Tibial nerve (tissue), 4 donors: ENCODE measurements at regions not wholly inside any gene's neighbourhood (a gene's known extent, or its start where the extent isn't known, plus 50 kb on each side); places are given as distances from the start of the nearest gene placed in this dataset.

ENCODE experiments used
- DNase-seq, 2 donors: peaks; one replicate each; pipeline ENCODE4 v3.0.0-alpha.2; 2019; ENCODE audit warnings: low spot score in 2 of 2
- H3K27ac ChIP-seq, 4 donors: fragments of 200-600 bp; sonication (generic) in 3 of 4; one replicate each; pipeline ENCODE4 v1.5.1; 2017 to 2019; ENCODE audit warnings: mild to moderate bottlenecking in 1 of 4
- H3K27me3 ChIP-seq, 2 donors: fragments of 200-600 bp; sonication (generic) in 1 of 2; one replicate each; pipeline versions ENCODE4 v1.5.1 to v1.6.0; 2017 to 2019
- H3K36me3 ChIP-seq, 3 donors: fragments of 200-600 bp; sonication (generic); one replicate each; pipeline ENCODE4 v1.5.1; 2018 to 2019
- H3K4me1 ChIP-seq, 4 donors: fragments of 200-600 bp; sonication (generic) in 3 of 4; one replicate each; pipeline ENCODE4 v1.5.1; 2017 to 2019
- H3K4me3 ChIP-seq, 4 donors: fragments of 200-600 bp; sonication (generic) in 3 of 4; one replicate each; pipeline ENCODE4 v1.5.1; 2017 to 2019; ENCODE audit warnings: mild to moderate bottlenecking in 1 of 4, moderate library complexity in 1 of 4
- H3K9me3 ChIP-seq, 4 donors: fragments of 200-600 bp; sonication (generic) in 3 of 4; one replicate each; pipeline ENCODE4 v1.5.1; 2017 to 2019
- EP300 ChIP-seq, 2 donors: sonication (generic); formaldehyde crosslinking; IDR thresholded peaks; one replicate each; pipeline ENCODE4 v1.6.1; 2017; ENCODE audit warnings: antibody characterized with exemption in 2 of 2, mild to moderate bottlenecking in 1 of 2
- POLR2A ChIP-seq, 2 donors: fragments of 450-650 bp; IDR thresholded peaks; one replicate each; pipeline ENCODE4 v1.6.1; 2017; ENCODE audit warnings: antibody characterized with exemption in 2 of 2, mild to moderate bottlenecking in 2 of 2, moderate library complexity in 2 of 2
- WGBS, 2 donors: methylation state at CpG; one replicate each; pipeline ENCODE4 v1.1.5; 2018; 5-methylcytosine and 5-hydroxymethylcytosine counted together
- TF ChIP-seq, protein P1 (sequence below), 5 experiments: fragments of 200-600 bp in 3 of 5; fragments of 450-650 bp in 2 of 5; sonication (generic) in 3 of 5; IDR thresholded peaks; one replicate each; pipeline ENCODE4 v1.5.1; 2016 to 2019; ENCODE audit warnings: antibody characterized with exemption in 5 of 5, mild to moderate bottlenecking in 3 of 5, moderate library complexity in 2 of 5

DNA sequence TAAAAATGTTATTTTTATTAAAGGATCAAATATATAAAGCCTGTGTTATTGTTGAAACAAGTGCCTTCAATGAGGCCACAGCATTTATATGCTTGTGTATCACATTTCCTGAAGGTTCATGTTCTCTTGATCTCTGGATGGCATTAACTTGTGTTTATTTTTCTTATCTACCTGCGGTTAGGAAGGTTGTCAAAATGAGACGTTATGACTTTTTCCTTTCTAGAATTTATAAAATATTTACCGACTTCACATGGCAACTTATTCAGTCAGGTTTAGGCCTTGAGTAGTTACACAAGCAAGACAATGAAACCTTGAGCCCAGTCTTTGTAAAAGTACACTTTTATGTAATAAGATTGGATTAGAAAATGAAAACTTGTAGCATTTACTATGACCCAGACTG is 196.4 kb upstream of the ACVR2A start:
- Histone ChIP-seq H3K36me3 (no peaks in the 10 kb centered on the region), H3K4me3 (no peak overlapping the region), H3K4me1 (no peaks in the 10 kb centered on the region), H3K9me3 (no peaks in the 10 kb centered on the region), H3K27me3 (no peaks in the 10 kb centered on the region), H3K27ac (no peak overlapping the region)
- 77 to 82% methylated on average over 3 of the region's 3 CpGs for WGBS, 2 donors
- TF ChIP-seq EP300 (IDR thresholded peaks at IDR 0.05) = no peak
- TF ChIP-seq, protein P1, sequence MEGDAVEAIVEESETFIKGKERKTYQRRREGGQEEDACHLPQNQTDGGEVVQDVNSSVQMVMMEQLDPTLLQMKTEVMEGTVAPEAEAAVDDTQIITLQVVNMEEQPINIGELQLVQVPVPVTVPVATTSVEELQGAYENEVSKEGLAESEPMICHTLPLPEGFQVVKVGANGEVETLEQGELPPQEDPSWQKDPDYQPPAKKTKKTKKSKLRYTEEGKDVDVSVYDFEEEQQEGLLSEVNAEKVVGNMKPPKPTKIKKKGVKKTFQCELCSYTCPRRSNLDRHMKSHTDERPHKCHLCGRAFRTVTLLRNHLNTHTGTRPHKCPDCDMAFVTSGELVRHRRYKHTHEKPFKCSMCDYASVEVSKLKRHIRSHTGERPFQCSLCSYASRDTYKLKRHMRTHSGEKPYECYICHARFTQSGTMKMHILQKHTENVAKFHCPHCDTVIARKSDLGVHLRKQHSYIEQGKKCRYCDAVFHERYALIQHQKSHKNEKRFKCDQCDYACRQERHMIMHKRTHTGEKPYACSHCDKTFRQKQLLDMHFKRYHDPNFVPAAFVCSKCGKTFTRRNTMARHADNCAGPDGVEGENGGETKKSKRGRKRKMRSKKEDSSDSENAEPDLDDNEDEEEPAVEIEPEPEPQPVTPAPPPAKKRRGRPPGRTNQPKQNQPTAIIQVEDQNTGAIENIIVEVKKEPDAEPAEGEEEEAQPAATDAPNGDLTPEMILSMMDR (IDR thresholded peaks at IDR 0.05) = no peak
- TF ChIP-seq POLR2A (IDR thresholded peaks at IDR 0.05) = no peak
- no peak for DNase-seq

GRCh38 chr2:147647816-147648215 is 197.0 kb upstream of the ACVR2A start:
- Histone ChIP-seq H3K4me3 (no peak overlapping the region), H3K4me1 (no peaks in the 10 kb centered on the region), H3K9me3 (no peaks in the 10 kb centered on the region), H3K27me3 (no peaks in the 10 kb centered on the region), H3K27ac (no peak overlapping the region), H3K36me3 (no peaks in the 10 kb centered on the region)
- TF ChIP-seq EP300 (IDR thresholded peaks at IDR 0.05) = no peak
- TF ChIP-seq, protein P1 (IDR thresholded peaks at IDR 0.05) = no peak
- DNase-seq = no peak
- 94 to 98% methylated on average over 3 of the region's 3 CpGs for WGBS, 2 donors

- WGBS, 2 donors = 78 to 88% methylated on average over 7 of the region's 7 CpGs
- Histone ChIP-seq H3K27me3 (no peaks in the 10 kb centered on the region), H3K4me3 (no peak overlapping the region), H3K36me3 (no peaks in the 10 kb centered on the region), H3K27ac (no peak overlapping the region), H3K9me3 (no peaks in the 10 kb centered on the region), H3K4me1 (no peaks in the 10 kb centered on the region)
- no peak for DNase-seq
- no peak for TF ChIP-seq EP300 (IDR thresholded peaks at IDR 0.05)
- TF ChIP-seq POLR2A (IDR thresholded peaks at IDR 0.05) = no peak
- TF ChIP-seq, protein P1 (IDR thresholded peaks at IDR 0.05) = no peak
These were observed 197.9 kb upstream of the ACVR2A start for GRCh38 chr2:147646818-147647468.

DNA sequence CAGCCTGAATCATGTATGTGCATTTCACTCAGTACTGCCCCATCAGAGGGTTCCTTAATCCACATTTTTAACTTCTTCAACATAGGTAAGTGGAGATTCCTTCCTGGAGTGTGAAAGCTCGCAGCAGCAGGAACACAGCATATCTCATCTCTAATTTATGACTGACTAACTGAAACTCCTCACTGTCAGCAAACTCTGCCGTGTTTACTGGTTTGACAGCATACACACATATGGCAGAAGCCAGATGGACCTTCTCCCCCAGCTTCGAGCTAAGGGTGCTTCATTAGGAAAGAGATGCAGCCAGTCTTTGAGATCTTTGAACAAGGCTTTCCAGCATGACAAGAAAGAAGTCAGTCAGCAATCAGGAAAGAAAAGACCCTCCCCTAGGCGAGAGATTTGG is 200.3 kb upstream of the ACVR2A start:
- Histone ChIP-seq H3K9me3 (no peaks in the 10 kb centered on the region), H3K4me1 (no peaks in the 10 kb centered on the region), H3K4me3 (no peak overlapping the region), H3K27me3 (no peaks in the 10 kb centered on the region), H3K36me3 (no peaks in the 10 kb centered on the region), H3K27ac (no peak overlapping the region)
- DNase-seq = no peak
- TF ChIP-seq EP300 (IDR thresholded peaks at IDR 0.05) (no peak), POLR2A (IDR thresholded peaks at IDR 0.05) (no peak)
- TF ChIP-seq, protein P1 (IDR thresholded peaks at IDR 0.05) = no peak
- 66 to 71% methylated on average over 4 of the region's 4 CpGs for WGBS, 2 donors

DNA sequence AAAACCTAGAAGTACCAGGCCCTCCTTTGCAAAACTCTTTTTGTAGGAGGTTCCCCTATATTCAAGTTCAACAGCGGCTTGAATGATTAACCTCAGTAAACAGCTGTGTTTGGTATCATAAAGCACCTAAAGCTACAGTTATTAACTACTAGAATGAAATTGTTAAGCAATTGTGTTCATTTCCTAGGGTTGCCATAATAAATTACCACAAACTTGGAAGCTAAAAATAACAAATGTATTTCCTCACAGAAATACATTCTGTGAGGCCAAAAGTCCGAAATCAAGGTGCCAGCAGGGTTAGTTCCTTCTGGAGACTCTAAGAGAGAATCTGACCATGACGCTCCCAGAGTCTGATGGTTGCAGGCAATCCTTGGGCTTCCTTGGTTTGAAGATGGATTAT is 202.1 kb upstream of the ACVR2A start:
- WGBS, 2 donors = 95% methylated on average over 3 of the region's 3 CpGs
- TF ChIP-seq, protein P1 (IDR thresholded peaks at IDR 0.05) = no peak
- TF ChIP-seq POLR2A (IDR thresholded peaks at IDR 0.05) (no peak), EP300 (IDR thresholded peaks at IDR 0.05) (no peak)
- no peak overlapping the region for H3K27ac ChIP-seq
- H3K9me3 ChIP-seq = no peaks in the 10 kb centered on the region
- H3K4me3 ChIP-seq = no peak overlapping the region
- DNase-seq = no peak
- H3K27me3 ChIP-seq = no peaks in the 10 kb centered on the region
- H3K36me3 ChIP-seq = no peaks in the 10 kb centered on the region
- no peaks in the 10 kb centered on the region for H3K4me1 ChIP-seq
